Loucy (cell line): ENCODE measurements at regions not wholly inside any gene's neighbourhood (a gene's known extent, or its start where the extent isn't known, plus 50 kb on each side); places are given as distances from the start of the nearest gene placed in this dataset.

Experiments used
- CTCF ChIP-seq: fragments of 200-600 bp; sonication (generic); conservative IDR thresholded peaks from 2 replicates; pipeline ENCODE4 v1.5.1; 2014; ENCODE audit warnings: mild to moderate bottlenecking, antibody characterized with exemption, low read length
- EZH2phosphoT487 ChIP-seq: fragments of 200-600 bp; IDR thresholded peaks from 2 replicates; pipeline ENCODE4 v1.6.1; 2018; ENCODE audit warnings: antibody characterized with exemption, mild to moderate bottlenecking, moderate library complexity, borderline replicate concordance

DNA sequence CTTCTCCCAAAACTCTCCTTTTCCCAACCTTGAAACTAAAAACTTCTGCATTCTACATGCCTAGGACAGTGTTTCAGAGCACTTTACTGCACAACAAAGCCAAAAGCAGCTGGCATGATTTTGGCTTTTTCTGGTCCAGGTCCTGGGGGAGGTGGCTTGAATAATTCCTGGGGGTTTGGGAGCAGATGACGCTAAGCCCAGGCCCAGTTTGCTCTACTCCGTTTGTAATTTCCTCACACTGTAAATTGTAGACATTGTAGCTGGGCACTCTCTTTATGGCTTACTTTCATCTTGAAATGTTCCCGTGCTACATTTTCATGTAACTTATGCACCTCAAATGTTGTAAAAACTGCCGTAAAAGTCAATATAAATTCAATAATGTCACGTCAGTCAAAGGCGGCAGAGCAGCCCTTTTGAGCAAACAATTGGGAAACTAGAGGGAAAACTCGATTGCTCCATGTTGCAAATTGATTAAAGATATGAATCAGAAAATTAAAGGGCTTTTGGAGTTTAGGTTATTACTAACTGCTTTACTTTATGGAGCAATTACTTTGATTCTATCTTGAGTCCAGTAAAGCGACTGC, 373.2 kb upstream of the SLC14A2 start:
- TF ChIP-seq CTCF (no peak), EZH2phosphoT487 (no peak)
